ENCODE measurements at regions not wholly inside any gene's neighbourhood (a gene's known extent, or its start where the extent isn't known, plus 50 kb on each side); places are given as distances from the start of the nearest gene placed in this dataset.

DNA sequence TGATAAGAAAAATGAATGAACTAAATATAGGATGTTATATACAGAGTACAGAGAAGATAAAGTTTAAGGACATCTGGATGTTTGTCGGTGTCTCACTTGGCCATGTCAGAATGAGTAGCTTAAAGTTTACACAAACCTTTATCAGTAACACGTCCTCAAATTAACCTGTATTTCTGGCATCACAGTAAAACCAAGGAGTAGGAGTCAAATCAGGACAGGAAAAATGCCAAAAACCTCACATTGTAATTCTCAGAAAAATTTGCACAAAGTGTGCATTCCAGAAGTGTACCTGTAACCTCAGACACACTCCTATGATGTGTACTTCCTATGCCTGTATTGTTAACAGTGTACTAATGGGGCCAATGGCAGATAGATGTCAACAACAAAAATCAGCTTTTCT, 139.3 kb downstream of the SMC2 start:
- TF ChIP-seq, protein P1, sequence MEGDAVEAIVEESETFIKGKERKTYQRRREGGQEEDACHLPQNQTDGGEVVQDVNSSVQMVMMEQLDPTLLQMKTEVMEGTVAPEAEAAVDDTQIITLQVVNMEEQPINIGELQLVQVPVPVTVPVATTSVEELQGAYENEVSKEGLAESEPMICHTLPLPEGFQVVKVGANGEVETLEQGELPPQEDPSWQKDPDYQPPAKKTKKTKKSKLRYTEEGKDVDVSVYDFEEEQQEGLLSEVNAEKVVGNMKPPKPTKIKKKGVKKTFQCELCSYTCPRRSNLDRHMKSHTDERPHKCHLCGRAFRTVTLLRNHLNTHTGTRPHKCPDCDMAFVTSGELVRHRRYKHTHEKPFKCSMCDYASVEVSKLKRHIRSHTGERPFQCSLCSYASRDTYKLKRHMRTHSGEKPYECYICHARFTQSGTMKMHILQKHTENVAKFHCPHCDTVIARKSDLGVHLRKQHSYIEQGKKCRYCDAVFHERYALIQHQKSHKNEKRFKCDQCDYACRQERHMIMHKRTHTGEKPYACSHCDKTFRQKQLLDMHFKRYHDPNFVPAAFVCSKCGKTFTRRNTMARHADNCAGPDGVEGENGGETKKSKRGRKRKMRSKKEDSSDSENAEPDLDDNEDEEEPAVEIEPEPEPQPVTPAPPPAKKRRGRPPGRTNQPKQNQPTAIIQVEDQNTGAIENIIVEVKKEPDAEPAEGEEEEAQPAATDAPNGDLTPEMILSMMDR (IDR thresholded peaks at IDR 0.05; ENCODE audit: poor library complexity): no peak
- no peak for TF ChIP-seq EZH2 (IDR thresholded peaks at IDR 0.05; ENCODE audit: borderline replicate concordance)

Measured in hepatocyte (in vitro differentiated cells).